ENCODE measurements at regions not wholly inside any gene's neighbourhood (a gene's known extent, or its start where the extent isn't known, plus 50 kb on each side); places are given as distances from the start of the nearest gene placed in this dataset.

DNA sequence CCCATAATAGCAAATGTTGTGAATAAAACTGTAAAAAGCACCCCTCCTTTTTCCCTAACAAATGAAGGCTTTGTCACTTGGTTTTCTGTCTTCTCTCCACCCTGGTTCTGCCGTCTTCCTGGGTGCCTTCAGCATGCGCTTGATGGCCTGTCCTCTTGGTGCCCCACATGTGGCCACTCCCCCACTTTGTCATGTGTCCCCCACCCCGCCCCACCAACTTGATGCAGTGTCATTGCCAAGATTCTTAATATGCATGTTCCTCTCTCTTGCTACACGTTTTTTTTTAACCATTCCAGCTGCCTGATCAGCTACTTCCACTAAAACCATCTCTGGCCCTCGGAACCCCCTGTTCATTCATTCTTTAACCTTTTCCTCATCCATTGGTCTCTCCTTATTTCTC, 340.3 kb downstream of the QKI start:
- TF ChIP-seq, protein P1, sequence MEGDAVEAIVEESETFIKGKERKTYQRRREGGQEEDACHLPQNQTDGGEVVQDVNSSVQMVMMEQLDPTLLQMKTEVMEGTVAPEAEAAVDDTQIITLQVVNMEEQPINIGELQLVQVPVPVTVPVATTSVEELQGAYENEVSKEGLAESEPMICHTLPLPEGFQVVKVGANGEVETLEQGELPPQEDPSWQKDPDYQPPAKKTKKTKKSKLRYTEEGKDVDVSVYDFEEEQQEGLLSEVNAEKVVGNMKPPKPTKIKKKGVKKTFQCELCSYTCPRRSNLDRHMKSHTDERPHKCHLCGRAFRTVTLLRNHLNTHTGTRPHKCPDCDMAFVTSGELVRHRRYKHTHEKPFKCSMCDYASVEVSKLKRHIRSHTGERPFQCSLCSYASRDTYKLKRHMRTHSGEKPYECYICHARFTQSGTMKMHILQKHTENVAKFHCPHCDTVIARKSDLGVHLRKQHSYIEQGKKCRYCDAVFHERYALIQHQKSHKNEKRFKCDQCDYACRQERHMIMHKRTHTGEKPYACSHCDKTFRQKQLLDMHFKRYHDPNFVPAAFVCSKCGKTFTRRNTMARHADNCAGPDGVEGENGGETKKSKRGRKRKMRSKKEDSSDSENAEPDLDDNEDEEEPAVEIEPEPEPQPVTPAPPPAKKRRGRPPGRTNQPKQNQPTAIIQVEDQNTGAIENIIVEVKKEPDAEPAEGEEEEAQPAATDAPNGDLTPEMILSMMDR (optimal IDR thresholded peaks at IDR 0.05 in 1 of 3, IDR thresholded peaks at IDR 0.05 in 1 of 3, conservative IDR thresholded peaks at IDR 0.05 in 1 of 3; ENCODE audit: extremely low read depth in 1 of 3, insufficient read depth in 2 of 3, low read length in 3 of 3), result no peak
- TF ChIP-seq EZH2 (IDR thresholded peaks at IDR 0.05; ENCODE audit: low read length), result no peak

Data from keratinocyte (primary cell).